ENCODE measurements at regions not wholly inside any gene's neighbourhood (a gene's known extent, or its start where the extent isn't known, plus 50 kb on each side); places are given as distances from the start of the nearest gene placed in this dataset.

DNA sequence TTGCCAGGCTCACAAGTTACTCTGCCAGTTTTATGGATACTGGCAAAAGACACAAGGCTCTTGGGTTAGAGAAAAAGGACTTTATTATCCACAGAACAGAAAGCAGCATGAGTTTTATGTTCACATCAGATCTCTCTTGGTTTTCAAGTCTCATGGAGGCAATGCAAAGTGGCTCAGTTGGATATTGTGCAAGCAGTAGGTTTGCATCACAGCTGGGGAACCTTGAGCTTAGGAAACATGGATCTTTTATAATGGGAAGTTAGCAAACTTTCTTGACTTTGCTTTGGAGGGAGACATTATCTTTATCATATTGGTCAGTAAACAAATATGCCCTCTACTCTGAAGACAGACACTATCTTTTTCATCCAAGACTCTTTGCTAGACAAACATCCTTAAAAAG is 109.2 kb upstream of the GRPR start:
- dilution Hi-C loops (cut with MboI; ENCODE audit: extremely low pct_ligation_motif_present, low sequenced_read_pairs): no loop called here
- Histone ChIP-seq H3K9me1 (ENCODE audit: control insufficient read depth, extremely low read depth, insufficient read depth, low read length) (no peaks in the 10 kb centered on the region), H3K27me3 (ENCODE audit: control insufficient read depth, extremely low read depth, insufficient read depth, low read length) (no peaks in the 10 kb centered on the region), H3K4me2 (ENCODE audit: control insufficient read depth, extremely low read depth, insufficient read depth, low read depth, low read length) (no peak overlapping the region), H2AFZ (ENCODE audit: control insufficient read depth, low read length) (no peak overlapping the region), H3K79me2 (ENCODE audit: control insufficient read depth, insufficient read depth, low read length) (no peaks in the 10 kb centered on the region), H3K9me3 (ENCODE audit: control insufficient read depth, low read depth, low read length) (no peaks in the 10 kb centered on the region), H3K9ac (ENCODE audit: control insufficient read depth, extremely low read depth, insufficient read depth, low read length) (no peak overlapping the region), H4K20me1 (ENCODE audit: control insufficient read depth, extremely low read depth, insufficient read depth, low read length) (no peaks in the 10 kb centered on the region), H3K4me1 (ENCODE audit: control insufficient read depth, extremely low read depth, insufficient read depth, low read length) (peaks cover 3% of the 10 kb centered on the region), H3K27ac (ENCODE audit: control insufficient read depth, insufficient read depth, low read length) (no peak overlapping the region), H3K4me3 (ENCODE audit: control insufficient read depth in 2 of 3, extremely low read depth in 1 of 3, insufficient read depth in 2 of 3, low read depth in 1 of 3, low read length in 3 of 3) (no peak overlapping the region), H3K36me3 (ENCODE audit: control insufficient read depth in 2 of 2, extremely low read depth in 1 of 2, insufficient read depth in 2 of 2, low read length in 2 of 2) (no peaks in the 10 kb centered on the region)
- FAIRE-seq: no peak
- no peak for DNase-seq (ENCODE audit: low read depth, low spot score)
- TF ChIP-seq, protein P1, sequence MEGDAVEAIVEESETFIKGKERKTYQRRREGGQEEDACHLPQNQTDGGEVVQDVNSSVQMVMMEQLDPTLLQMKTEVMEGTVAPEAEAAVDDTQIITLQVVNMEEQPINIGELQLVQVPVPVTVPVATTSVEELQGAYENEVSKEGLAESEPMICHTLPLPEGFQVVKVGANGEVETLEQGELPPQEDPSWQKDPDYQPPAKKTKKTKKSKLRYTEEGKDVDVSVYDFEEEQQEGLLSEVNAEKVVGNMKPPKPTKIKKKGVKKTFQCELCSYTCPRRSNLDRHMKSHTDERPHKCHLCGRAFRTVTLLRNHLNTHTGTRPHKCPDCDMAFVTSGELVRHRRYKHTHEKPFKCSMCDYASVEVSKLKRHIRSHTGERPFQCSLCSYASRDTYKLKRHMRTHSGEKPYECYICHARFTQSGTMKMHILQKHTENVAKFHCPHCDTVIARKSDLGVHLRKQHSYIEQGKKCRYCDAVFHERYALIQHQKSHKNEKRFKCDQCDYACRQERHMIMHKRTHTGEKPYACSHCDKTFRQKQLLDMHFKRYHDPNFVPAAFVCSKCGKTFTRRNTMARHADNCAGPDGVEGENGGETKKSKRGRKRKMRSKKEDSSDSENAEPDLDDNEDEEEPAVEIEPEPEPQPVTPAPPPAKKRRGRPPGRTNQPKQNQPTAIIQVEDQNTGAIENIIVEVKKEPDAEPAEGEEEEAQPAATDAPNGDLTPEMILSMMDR (optimal IDR thresholded peaks at IDR 0.05 in 1 of 3, IDR thresholded peaks at IDR 0.05 in 1 of 3, conservative IDR thresholded peaks at IDR 0.05 in 1 of 3; ENCODE audit: extremely low read depth in 1 of 3, insufficient read depth in 2 of 3, low read length in 3 of 3): no peak
- no peak for TF ChIP-seq EZH2 (IDR thresholded peaks at IDR 0.05; ENCODE audit: low read length)

DNA sequence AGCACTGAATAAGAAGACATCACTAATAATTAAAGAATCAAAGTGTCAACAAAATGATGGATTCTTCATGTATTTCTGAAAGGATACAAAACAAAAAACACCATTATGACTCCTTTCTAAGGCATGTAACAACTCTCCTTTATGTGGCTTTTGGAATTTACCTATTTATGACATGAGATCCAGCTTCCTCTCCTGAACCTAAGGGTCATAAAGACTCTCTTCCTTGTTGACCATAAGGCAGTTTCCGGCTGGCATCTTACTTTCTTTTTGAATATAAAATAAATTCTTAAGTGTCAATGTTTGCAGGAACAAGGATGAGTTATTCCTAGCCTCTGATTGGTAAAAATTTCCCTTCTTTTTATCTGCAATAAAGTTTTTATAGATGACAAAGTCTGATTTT is 111.1 kb upstream of the GRPR start:
- Histone ChIP-seq H3K9ac (ENCODE audit: control insufficient read depth, extremely low read depth, insufficient read depth, low read length) (no peak overlapping the region), H3K79me2 (ENCODE audit: control insufficient read depth, insufficient read depth, low read length) (no peaks in the 10 kb centered on the region), H3K4me3 (ENCODE audit: control insufficient read depth in 2 of 3, extremely low read depth in 1 of 3, insufficient read depth in 2 of 3, low read depth in 1 of 3, low read length in 3 of 3) (no peak overlapping the region), H3K27ac (ENCODE audit: control insufficient read depth, insufficient read depth, low read length) (no peak overlapping the region), H2AFZ (ENCODE audit: control insufficient read depth, low read length) (no peak overlapping the region), H3K4me2 (ENCODE audit: control insufficient read depth, extremely low read depth, insufficient read depth, low read depth, low read length) (no peak overlapping the region), H3K36me3 (ENCODE audit: control insufficient read depth in 2 of 2, extremely low read depth in 1 of 2, insufficient read depth in 2 of 2, low read length in 2 of 2) (no peaks in the 10 kb centered on the region), H3K9me1 (ENCODE audit: control insufficient read depth, extremely low read depth, insufficient read depth, low read length) (no peaks in the 10 kb centered on the region), H3K27me3 (ENCODE audit: control insufficient read depth, extremely low read depth, insufficient read depth, low read length) (no peaks in the 10 kb centered on the region), H3K4me1 (ENCODE audit: control insufficient read depth, extremely low read depth, insufficient read depth, low read length) (peaks cover 3% of the 10 kb centered on the region), H4K20me1 (ENCODE audit: control insufficient read depth, extremely low read depth, insufficient read depth, low read length) (no peaks in the 10 kb centered on the region), H3K9me3 (ENCODE audit: control insufficient read depth, low read depth, low read length) (no peaks in the 10 kb centered on the region)
- FAIRE-seq (no peak), DNase-seq (ENCODE audit: low read depth, low spot score) (no peak)
- dilution Hi-C loops (cut with MboI; ENCODE audit: extremely low pct_ligation_motif_present, low sequenced_read_pairs): no loop called here
- no peak for TF ChIP-seq EZH2 (IDR thresholded peaks at IDR 0.05; ENCODE audit: low read length)
- TF ChIP-seq, protein P1 (optimal IDR thresholded peaks at IDR 0.05 in 1 of 3, IDR thresholded peaks at IDR 0.05 in 1 of 3, conservative IDR thresholded peaks at IDR 0.05 in 1 of 3; ENCODE audit: extremely low read depth in 1 of 3, insufficient read depth in 2 of 3, low read length in 3 of 3): no peak

All from keratinocyte (primary cell).